ENCODE measurements at regions not wholly inside any gene's neighbourhood (a gene's known extent, or its start where the extent isn't known, plus 50 kb on each side); places are given as distances from the start of the nearest gene placed in this dataset.

DNA sequence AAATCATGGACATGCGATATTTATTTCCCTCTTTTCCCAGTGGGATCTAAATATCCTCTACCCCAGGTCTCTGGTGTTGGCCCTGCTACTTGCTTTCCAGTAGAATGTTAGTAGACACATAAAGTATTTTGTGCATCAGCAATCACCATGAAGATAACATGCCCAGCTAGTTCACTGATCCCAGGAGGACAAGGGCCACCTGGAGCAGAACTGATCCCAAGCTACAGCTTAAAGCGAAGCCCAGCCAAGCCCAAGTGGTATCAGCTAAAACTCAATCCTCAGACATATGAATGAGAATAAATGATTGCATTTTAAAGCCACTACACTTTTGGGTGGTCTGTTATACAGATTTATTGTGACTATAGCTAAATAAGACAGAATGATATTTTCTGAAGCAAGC lies 516.2 kb downstream of the INSC start:
- no peak for TF ChIP-seq CTCF (IDR thresholded peaks at IDR 0.05)
- Mint-ChIP-seq H3K4me1 (peaks cover under 1% of the 10 kb centered on the region), H3K36me3 (no peaks in the 10 kb centered on the region), H3K4me3 (no peak overlapping the region), H3K27ac (no peak overlapping the region), H3K27me3 (ENCODE audit: low read depth in 3 of 3) (peaks cover 0 to 8% (median 0%) of the 10 kb centered on the region in 3 donors), H3K9me3 (peaks cover 0 to 5% (median 1%) of the 10 kb centered on the region in 7 donors)
- Histone ChIP-seq H3K79me2 (ENCODE audit: insufficient read depth, low read length) (no peaks in the 10 kb centered on the region), H2AFZ (ENCODE audit: insufficient read depth, low read depth, low read length, poor library complexity, severe bottlenecking) (no peak overlapping the region), H3K4me2 (replicated peaks; ENCODE audit: extremely low read depth, low read length, poor library complexity, severe bottlenecking) (no peak overlapping the region), H3K36me3 (replicated peaks in 1 of 2; ENCODE audit: control insufficient read depth in 1 of 2, insufficient read depth in 2 of 2, low read length in 2 of 2) (no peaks in the 10 kb centered on the region), H3K4me3 (replicated peaks in 1 of 3; ENCODE audit: low read depth in 2 of 3, low read length in 3 of 3) (no peak overlapping the region), H3K9me3 (replicated peaks in 1 of 2; ENCODE audit: control insufficient read depth in 1 of 2, insufficient read depth in 1 of 2, low read length in 2 of 2) (peaks cover 0 to 5% of the 10 kb centered on the region in 2 donors), H3K4me1 (ENCODE audit: control insufficient read depth in 1 of 2, insufficient read depth in 2 of 2, low read length in 2 of 2) (no peaks in the 10 kb centered on the region), H3K27me3 (ENCODE audit: control insufficient read depth in 2 of 2, insufficient read depth in 2 of 2, low read length in 2 of 2) (no peaks in the 10 kb centered on the region), H3K9ac (ENCODE audit: insufficient read depth, low read length, poor library complexity, severe bottlenecking) (no peak overlapping the region), H4K20me1 (ENCODE audit: insufficient read depth, low read length) (no peaks in the 10 kb centered on the region), H3K27ac (ENCODE audit: low read depth in 1 of 2, low read length in 2 of 2) (no peak overlapping the region)
- intact Hi-C loops (cut with micrococcal nuclease), result no loop called here
- no CpG with 5 or more reads among the region's 2 CpGs for WGBS (ENCODE audit: insufficient coverage)
- no peak for DNase-seq

DNA sequence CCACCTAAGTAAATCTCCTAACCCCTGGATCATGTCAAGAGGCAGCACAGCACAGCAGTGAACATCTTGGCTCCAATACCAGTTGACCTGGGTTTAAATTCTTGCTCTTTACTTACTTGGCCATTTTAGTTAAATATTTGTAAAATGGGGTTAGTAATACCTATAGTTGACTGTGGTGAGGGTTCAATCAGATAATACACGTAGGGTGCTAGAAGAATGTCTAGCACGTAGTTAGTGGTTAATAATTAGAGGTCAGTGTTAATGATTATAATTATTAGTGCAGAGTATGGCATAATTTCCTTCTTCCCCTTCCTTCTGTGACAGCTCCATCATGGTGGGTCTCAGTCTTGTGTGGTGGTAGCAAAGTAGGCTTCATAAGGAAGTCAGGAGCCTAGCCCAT lies 520.8 kb downstream of the INSC start:
- Histone ChIP-seq H3K9ac (ENCODE audit: insufficient read depth, low read length, poor library complexity, severe bottlenecking) (no peak overlapping the region), H3K4me2 (replicated peaks; ENCODE audit: extremely low read depth, low read length, poor library complexity, severe bottlenecking) (no peak overlapping the region), H3K27me3 (ENCODE audit: control insufficient read depth in 2 of 2, insufficient read depth in 2 of 2, low read length in 2 of 2) (no peaks in the 10 kb centered on the region), H3K4me3 (replicated peaks in 1 of 3; ENCODE audit: low read depth in 2 of 3, low read length in 3 of 3) (no peak overlapping the region), H4K20me1 (ENCODE audit: insufficient read depth, low read length) (no peaks in the 10 kb centered on the region), H2AFZ (ENCODE audit: insufficient read depth, low read depth, low read length, poor library complexity, severe bottlenecking) (no peak overlapping the region), H3K4me1 (ENCODE audit: control insufficient read depth in 1 of 2, insufficient read depth in 2 of 2, low read length in 2 of 2) (peaks cover 0 to 4% of the 10 kb centered on the region in 2 donors), H3K27ac (ENCODE audit: low read depth in 1 of 2, low read length in 2 of 2) (no peak overlapping the region), H3K79me2 (ENCODE audit: insufficient read depth, low read length) (no peaks in the 10 kb centered on the region), H3K9me3 (replicated peaks in 1 of 2; ENCODE audit: control insufficient read depth in 1 of 2, insufficient read depth in 1 of 2, low read length in 2 of 2) (peaks cover 3 to 5% of the 10 kb centered on the region in 2 donors), H3K36me3 (replicated peaks in 1 of 2; ENCODE audit: control insufficient read depth in 1 of 2, insufficient read depth in 2 of 2, low read length in 2 of 2) (no peaks in the 10 kb centered on the region)
- no peak overlapping the region for H3K4me3 Mint-ChIP-seq
- H3K9me3 Mint-ChIP-seq, result peaks cover 0 to 8% (median 3%) of the 10 kb centered on the region in 7 donors
- intact Hi-C loops (cut with micrococcal nuclease), result no loop called here
- no CpG with 5 or more reads among the region's 2 CpGs for WGBS (ENCODE audit: insufficient coverage)
- no peak for DNase-seq
- no peaks in the 10 kb centered on the region for H3K36me3 Mint-ChIP-seq
- no peak for TF ChIP-seq CTCF (IDR thresholded peaks at IDR 0.05)
- no peak overlapping the region for H3K27ac Mint-ChIP-seq
- peaks cover 11% of the 10 kb centered on the region for H3K4me1 Mint-ChIP-seq
- H3K27me3 Mint-ChIP-seq (ENCODE audit: low read depth in 3 of 3), result peaks cover 0 to 8% (median 4%) of the 10 kb centered on the region in 3 donors
